Vagina (tissue), 2 donors: ENCODE measurements at regions not wholly inside any gene's neighbourhood (a gene's known extent, or its start where the extent isn't known, plus 50 kb on each side); places are given as distances from the start of the nearest gene placed in this dataset.

Experiments
- DNase-seq, 2 donors: peaks; one replicate each; pipeline ENCODE4 v3.0.0-alpha.2; 2017; ENCODE audit errors: extremely low spot score in 2 of 2
- H3K27ac ChIP-seq: fragments of 200-600 bp; sonication (generic); one replicate; pipeline ENCODE4 v1.5.1; 2019
- H3K27me3 ChIP-seq: fragments of 200-600 bp; sonication (generic); one replicate; pipeline ENCODE4 v1.5.1; 2019
- H3K36me3 ChIP-seq, 2 donors: fragments of 200-600 bp; sonication (generic); one replicate each; pipeline ENCODE4 v1.5.1; 2017 to 2019
- H3K4me1 ChIP-seq: fragments of 200-600 bp; sonication (generic); one replicate; pipeline ENCODE4 v1.5.1; 2019
- H3K4me3 ChIP-seq, 2 donors: fragments of 200-600 bp; sonication (generic); 1 replicate in 1 of 2; 2 replicates in 1 of 2; pipeline ENCODE4 v1.5.1; 2016 to 2019
- H3K9me3 ChIP-seq: fragments of 200-600 bp; sonication (generic); one replicate; pipeline ENCODE4 v1.5.1; 2019
- CTCF ChIP-seq, 3 experiments: fragments of 450-650 bp in 2 of 3; fragments of 200-600 bp in 1 of 3; sonication (generic) in 1 of 3; IDR thresholded peaks; one replicate each; pipeline ENCODE4 v1.5.1; 2017 to 2019; ENCODE audit warnings: antibody characterized with exemption in 3 of 3, mild to moderate bottlenecking in 2 of 3, moderate library complexity in 2 of 3
- POLR2A ChIP-seq, 2 donors: fragments of 450-650 bp; IDR thresholded peaks; one replicate each; pipeline ENCODE4 v1.6.1; 2017; ENCODE audit warnings: antibody characterized with exemption in 2 of 2, mild to moderate bottlenecking in 2 of 2, moderate library complexity in 2 of 2
- POLR2AphosphoS5 ChIP-seq, 2 donors: sonication (generic); formaldehyde crosslinking; IDR thresholded peaks; one replicate each; pipeline ENCODE4 v1.9.0; 2017; ENCODE audit warnings: antibody characterized with exemption in 2 of 2, mild to moderate bottlenecking in 2 of 2, low read depth in 1 of 2; ENCODE audit not compliant: insufficient read depth in 1 of 2
- intact Hi-C: fragments of 100-400 bp; cut with DNase I; formaldehyde crosslinking; loops from one replicate; pipeline ENCODE4 v1.15.1; 2023

- H3K4me1 ChIP-seq, result no peaks in the 10 kb centered on the region
- no peak for TF ChIP-seq POLR2AphosphoS5 (IDR thresholded peaks at IDR 0.05; ENCODE audit: insufficient read depth in 1 of 2, low read depth in 1 of 2)
- no peak for TF ChIP-seq POLR2A (IDR thresholded peaks at IDR 0.05)
- TF ChIP-seq CTCF (IDR thresholded peaks at IDR 0.05), result no peak
- no peak for DNase-seq
- H3K4me3 ChIP-seq, result no peak overlapping the region
- no peaks in the 10 kb centered on the region for H3K9me3 ChIP-seq
- H3K27ac ChIP-seq, result no peak overlapping the region
- H3K36me3 ChIP-seq, result no peaks in the 10 kb centered on the region
- H3K27me3 ChIP-seq, result no peaks in the 10 kb centered on the region
- intact Hi-C loops, result no loop called here
These were observed 318.3 kb upstream of the SLC7A11 start for GRCh38 chr4:138560448-138560847.

- Histone ChIP-seq H3K4me3 (no peak overlapping the region), H3K27ac (no peak overlapping the region), H3K27me3 (no peaks in the 10 kb centered on the region), H3K9me3 (no peaks in the 10 kb centered on the region), H3K4me1 (no peaks in the 10 kb centered on the region), H3K36me3 (no peaks in the 10 kb centered on the region)
- no peak for TF ChIP-seq POLR2A (IDR thresholded peaks at IDR 0.05)
- no peak for TF ChIP-seq CTCF (IDR thresholded peaks at IDR 0.05)
- TF ChIP-seq POLR2AphosphoS5 (IDR thresholded peaks at IDR 0.05; ENCODE audit: insufficient read depth in 1 of 2, low read depth in 1 of 2), result no peak
- intact Hi-C loops, result no loop called here
- no peak for DNase-seq
These were observed 316.7 kb upstream of the SLC7A11 start for GRCh38 chr4:138558886-138559285.

GRCh38 chr4:138555584-138555983 is 313.4 kb upstream of the SLC7A11 start:
- Histone ChIP-seq H3K36me3 (no peaks in the 10 kb centered on the region), H3K9me3 (no peaks in the 10 kb centered on the region), H3K4me1 (no peaks in the 10 kb centered on the region), H3K27ac (no peak overlapping the region), H3K4me3 (no peak overlapping the region), H3K27me3 (no peaks in the 10 kb centered on the region)
- TF ChIP-seq POLR2A (IDR thresholded peaks at IDR 0.05) (no peak), CTCF (IDR thresholded peaks at IDR 0.05) (no peak), POLR2AphosphoS5 (IDR thresholded peaks at IDR 0.05; ENCODE audit: insufficient read depth in 1 of 2, low read depth in 1 of 2) (no peak)
- no peak for DNase-seq
- intact Hi-C loops, result no loop called here

- Histone ChIP-seq H3K4me3 (no peak overlapping the region), H3K36me3 (no peaks in the 10 kb centered on the region), H3K9me3 (no peaks in the 10 kb centered on the region), H3K4me1 (no peaks in the 10 kb centered on the region), H3K27me3 (no peaks in the 10 kb centered on the region), H3K27ac (no peak overlapping the region)
- TF ChIP-seq POLR2A (IDR thresholded peaks at IDR 0.05), result no peak
- TF ChIP-seq POLR2AphosphoS5 (IDR thresholded peaks at IDR 0.05; ENCODE audit: insufficient read depth in 1 of 2, low read depth in 1 of 2), result no peak
- TF ChIP-seq CTCF (IDR thresholded peaks at IDR 0.05), result no peak
- no peak for DNase-seq
- intact Hi-C loops, result no loop called here
These were observed 313.0 kb upstream of the SLC7A11 start for GRCh38 chr4:138555108-138555507.

GRCh38 chr4:138553001-138553845 is 311.1 kb upstream of the SLC7A11 start:
- Histone ChIP-seq H3K9me3 (no peaks in the 10 kb centered on the region), H3K27me3 (no peaks in the 10 kb centered on the region), H3K4me1 (no peaks in the 10 kb centered on the region), H3K4me3 (no peak overlapping the region), H3K27ac (no peak overlapping the region), H3K36me3 (no peaks in the 10 kb centered on the region)
- no peak for DNase-seq
- intact Hi-C loops, result no loop called here
- no peak for TF ChIP-seq POLR2A (IDR thresholded peaks at IDR 0.05)
- no peak for TF ChIP-seq CTCF (IDR thresholded peaks at IDR 0.05)
- no peak for TF ChIP-seq POLR2AphosphoS5 (IDR thresholded peaks at IDR 0.05; ENCODE audit: insufficient read depth in 1 of 2, low read depth in 1 of 2)
